ENCODE measurements at regions not wholly inside any gene's neighbourhood (a gene's known extent, or its start where the extent isn't known, plus 50 kb on each side); places are given as distances from the start of the nearest gene placed in this dataset.

DNA sequence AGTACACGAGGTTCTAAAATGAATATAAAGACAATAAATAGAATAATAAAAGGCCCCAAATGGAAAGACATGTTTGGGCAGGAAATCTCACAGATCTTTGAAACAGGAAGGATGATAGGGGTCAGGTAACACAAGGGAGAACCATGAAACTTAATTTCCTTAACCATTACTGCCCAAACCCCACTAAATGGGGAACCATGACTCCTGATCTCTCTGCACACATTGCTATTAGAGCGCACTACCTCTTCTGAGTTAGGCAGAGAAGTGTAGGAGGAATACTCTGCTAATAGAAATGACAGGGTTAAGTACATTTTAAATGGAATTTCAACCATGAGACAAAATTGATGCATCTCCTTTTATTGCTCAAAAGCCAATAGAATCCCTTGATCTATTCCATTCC, 213.7 kb upstream of the SETBP1 start (continued):
- TF ChIP-seq, protein P1, sequence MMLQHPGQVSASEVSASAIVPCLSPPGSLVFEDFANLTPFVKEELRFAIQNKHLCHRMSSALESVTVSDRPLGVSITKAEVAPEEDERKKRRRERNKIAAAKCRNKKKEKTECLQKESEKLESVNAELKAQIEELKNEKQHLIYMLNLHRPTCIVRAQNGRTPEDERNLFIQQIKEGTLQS (CRISPR knock-in tag; conservative IDR thresholded peaks at IDR 0.05) = no peak
- TF ChIP-seq JAZF1 (CRISPR knock-in tag; IDR thresholded peaks at IDR 0.05) = no peak
- TF ChIP-seq TP53 (CRISPR knock-in tag; IDR thresholded peaks at IDR 0.05) = no peak

DNA sequence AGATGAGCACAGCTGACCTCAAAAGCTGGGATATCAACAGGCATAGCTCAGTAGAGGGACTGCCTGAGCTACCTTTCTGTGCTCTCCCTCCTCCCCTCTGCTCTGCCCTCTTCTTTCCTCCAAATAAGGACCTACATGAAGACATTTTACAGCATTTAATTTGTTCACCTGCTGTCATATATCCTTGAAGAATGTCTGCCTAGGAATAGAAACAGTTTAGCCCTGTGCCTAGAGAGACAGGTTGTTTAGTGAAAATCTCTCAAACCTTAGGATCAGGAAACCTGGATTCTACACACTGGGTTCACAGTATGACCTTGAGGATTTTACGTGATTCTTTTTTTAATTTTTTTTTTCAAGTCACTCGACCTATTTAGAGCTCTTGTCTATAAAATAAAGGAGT, 213.0 kb upstream of the SETBP1 start:
- no peak for TF ChIP-seq CREB1 (CRISPR knock-in tag; IDR thresholded peaks at IDR 0.05)
- no peak for TF ChIP-seq PRRX2 (CRISPR knock-in tag; IDR thresholded peaks at IDR 0.05)
- TF ChIP-seq, protein P2, sequence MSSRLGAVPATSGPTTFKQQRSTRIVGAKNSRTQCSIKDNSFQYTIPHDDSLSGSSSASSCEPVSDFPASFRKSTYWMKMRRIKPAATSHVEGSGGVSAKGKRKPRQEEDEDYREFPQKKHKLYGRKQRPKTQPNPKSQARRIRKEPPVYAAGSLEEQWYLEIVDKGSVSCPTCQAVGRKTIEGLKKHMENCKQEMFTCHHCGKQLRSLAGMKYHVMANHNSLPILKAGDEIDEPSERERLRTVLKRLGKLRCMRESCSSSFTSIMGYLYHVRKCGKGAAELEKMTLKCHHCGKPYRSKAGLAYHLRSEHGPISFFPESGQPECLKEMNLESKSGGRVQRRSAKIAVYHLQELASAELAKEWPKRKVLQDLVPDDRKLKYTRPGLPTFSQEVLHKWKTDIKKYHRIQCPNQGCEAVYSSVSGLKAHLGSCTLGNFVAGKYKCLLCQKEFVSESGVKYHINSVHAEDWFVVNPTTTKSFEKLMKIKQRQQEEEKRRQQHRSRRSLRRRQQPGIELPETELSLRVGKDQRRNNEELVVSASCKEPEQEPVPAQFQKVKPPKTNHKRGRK (CRISPR knock-in tag; IDR thresholded peaks at IDR 0.05; ENCODE audit: borderline replicate concordance) = no peak
- TF ChIP-seq, protein P3, sequence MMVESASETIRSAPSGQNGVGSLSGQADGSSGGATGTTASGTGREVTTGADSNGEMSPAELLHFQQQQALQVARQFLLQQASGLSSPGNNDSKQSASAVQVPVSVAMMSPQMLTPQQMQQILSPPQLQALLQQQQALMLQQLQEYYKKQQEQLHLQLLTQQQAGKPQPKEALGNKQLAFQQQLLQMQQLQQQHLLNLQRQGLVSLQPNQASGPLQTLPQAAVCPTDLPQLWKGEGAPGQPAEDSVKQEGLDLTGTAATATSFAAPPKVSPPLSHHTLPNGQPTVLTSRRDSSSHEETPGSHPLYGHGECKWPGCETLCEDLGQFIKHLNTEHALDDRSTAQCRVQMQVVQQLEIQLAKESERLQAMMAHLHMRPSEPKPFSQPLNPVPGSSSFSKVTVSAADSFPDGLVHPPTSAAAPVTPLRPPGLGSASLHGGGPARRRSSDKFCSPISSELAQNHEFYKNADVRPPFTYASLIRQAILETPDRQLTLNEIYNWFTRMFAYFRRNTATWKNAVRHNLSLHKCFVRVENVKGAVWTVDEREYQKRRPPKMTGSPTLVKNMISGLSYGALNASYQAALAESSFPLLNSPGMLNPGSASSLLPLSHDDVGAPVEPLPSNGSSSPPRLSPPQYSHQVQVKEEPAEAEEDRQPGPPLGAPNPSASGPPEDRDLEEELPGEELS (CRISPR knock-in tag; IDR thresholded peaks at IDR 0.05) = no peak
- TF ChIP-seq, protein P4, sequence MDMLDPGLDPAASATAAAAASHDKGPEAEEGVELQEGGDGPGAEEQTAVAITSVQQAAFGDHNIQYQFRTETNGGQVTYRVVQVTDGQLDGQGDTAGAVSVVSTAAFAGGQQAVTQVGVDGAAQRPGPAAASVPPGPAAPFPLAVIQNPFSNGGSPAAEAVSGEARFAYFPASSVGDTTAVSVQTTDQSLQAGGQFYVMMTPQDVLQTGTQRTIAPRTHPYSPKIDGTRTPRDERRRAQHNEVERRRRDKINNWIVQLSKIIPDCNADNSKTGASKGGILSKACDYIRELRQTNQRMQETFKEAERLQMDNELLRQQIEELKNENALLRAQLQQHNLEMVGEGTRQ (CRISPR knock-in tag; IDR thresholded peaks at IDR 0.05) = no peak
- TF ChIP-seq, protein P5, sequence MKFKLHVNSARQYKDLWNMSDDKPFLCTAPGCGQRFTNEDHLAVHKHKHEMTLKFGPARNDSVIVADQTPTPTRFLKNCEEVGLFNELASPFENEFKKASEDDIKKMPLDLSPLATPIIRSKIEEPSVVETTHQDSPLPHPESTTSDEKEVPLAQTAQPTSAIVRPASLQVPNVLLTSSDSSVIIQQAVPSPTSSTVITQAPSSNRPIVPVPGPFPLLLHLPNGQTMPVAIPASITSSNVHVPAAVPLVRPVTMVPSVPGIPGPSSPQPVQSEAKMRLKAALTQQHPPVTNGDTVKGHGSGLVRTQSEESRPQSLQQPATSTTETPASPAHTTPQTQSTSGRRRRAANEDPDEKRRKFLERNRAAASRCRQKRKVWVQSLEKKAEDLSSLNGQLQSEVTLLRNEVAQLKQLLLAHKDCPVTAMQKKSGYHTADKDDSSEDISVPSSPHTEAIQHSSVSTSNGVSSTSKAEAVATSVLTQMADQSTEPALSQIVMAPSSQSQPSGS (CRISPR knock-in tag; IDR thresholded peaks at IDR 0.05; ENCODE audit: borderline replicate concordance, low read depth) = no peak
- no peak for TF ChIP-seq NFE2L1 (CRISPR knock-in tag; IDR thresholded peaks at IDR 0.05)
- TF ChIP-seq, protein P6, sequence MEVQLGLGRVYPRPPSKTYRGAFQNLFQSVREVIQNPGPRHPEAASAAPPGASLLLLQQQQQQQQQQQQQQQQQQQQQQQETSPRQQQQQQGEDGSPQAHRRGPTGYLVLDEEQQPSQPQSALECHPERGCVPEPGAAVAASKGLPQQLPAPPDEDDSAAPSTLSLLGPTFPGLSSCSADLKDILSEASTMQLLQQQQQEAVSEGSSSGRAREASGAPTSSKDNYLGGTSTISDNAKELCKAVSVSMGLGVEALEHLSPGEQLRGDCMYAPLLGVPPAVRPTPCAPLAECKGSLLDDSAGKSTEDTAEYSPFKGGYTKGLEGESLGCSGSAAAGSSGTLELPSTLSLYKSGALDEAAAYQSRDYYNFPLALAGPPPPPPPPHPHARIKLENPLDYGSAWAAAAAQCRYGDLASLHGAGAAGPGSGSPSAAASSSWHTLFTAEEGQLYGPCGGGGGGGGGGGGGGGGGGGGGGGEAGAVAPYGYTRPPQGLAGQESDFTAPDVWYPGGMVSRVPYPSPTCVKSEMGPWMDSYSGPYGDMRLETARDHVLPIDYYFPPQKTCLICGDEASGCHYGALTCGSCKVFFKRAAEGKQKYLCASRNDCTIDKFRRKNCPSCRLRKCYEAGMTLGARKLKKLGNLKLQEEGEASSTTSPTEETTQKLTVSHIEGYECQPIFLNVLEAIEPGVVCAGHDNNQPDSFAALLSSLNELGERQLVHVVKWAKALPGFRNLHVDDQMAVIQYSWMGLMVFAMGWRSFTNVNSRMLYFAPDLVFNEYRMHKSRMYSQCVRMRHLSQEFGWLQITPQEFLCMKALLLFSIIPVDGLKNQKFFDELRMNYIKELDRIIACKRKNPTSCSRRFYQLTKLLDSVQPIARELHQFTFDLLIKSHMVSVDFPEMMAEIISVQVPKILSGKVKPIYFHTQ (CRISPR knock-in tag; IDR thresholded peaks at IDR 0.05) = no peak
- TF ChIP-seq ESRRA (CRISPR knock-in tag; IDR thresholded peaks at IDR 0.05; ENCODE audit: borderline replicate concordance) = no peak
- no peak for TF ChIP-seq FOXP1 (CRISPR knock-in tag; IDR thresholded peaks at IDR 0.05; ENCODE audit: borderline replicate concordance)
- TF ChIP-seq, protein P7, sequence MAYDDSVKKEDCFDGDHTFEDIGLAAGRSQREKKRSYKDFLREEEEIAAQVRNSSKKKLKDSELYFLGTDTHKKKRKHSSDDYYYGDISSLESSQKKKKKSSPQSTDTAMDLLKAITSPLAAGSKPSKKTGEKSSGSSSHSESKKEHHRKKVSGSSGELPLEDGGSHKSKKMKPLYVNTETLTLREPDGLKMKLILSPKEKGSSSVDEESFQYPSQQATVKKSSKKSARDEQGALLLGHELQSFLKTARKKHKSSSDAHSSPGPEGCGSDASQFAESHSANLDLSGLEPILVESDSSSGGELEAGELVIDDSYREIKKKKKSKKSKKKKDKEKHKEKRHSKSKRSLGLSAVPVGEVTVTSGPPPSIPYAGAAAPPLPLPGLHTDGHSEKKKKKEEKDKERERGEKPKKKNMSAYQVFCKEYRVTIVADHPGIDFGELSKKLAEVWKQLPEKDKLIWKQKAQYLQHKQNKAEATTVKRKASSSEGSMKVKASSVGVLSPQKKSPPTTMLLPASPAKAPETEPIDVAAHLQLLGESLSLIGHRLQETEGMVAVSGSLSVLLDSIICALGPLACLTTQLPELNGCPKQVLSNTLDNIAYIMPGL (CRISPR knock-in tag; IDR thresholded peaks at IDR 0.05) = no peak
- TF ChIP-seq ZNF416 (CRISPR knock-in tag; IDR thresholded peaks at IDR 0.05) = no peak
- TF ChIP-seq, protein P8, sequence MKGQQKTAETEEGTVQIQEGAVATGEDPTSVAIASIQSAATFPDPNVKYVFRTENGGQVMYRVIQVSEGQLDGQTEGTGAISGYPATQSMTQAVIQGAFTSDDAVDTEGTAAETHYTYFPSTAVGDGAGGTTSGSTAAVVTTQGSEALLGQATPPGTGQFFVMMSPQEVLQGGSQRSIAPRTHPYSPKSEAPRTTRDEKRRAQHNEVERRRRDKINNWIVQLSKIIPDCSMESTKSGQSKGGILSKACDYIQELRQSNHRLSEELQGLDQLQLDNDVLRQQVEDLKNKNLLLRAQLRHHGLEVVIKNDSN (CRISPR knock-in tag; IDR thresholded peaks at IDR 0.05) = no peak
- TF ChIP-seq ZNF121 (CRISPR knock-in tag; IDR thresholded peaks at IDR 0.05) = no peak
- no peak for TF ChIP-seq SMAD3 (CRISPR knock-in tag; IDR thresholded peaks at IDR 0.05; ENCODE audit: borderline replicate concordance)
- TF ChIP-seq, protein P9, sequence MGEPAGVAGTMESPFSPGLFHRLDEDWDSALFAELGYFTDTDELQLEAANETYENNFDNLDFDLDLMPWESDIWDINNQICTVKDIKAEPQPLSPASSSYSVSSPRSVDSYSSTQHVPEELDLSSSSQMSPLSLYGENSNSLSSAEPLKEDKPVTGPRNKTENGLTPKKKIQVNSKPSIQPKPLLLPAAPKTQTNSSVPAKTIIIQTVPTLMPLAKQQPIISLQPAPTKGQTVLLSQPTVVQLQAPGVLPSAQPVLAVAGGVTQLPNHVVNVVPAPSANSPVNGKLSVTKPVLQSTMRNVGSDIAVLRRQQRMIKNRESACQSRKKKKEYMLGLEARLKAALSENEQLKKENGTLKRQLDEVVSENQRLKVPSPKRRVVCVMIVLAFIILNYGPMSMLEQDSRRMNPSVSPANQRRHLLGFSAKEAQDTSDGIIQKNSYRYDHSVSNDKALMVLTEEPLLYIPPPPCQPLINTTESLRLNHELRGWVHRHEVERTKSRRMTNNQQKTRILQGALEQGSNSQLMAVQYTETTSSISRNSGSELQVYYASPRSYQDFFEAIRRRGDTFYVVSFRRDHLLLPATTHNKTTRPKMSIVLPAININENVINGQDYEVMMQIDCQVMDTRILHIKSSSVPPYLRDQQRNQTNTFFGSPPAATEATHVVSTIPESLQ (CRISPR knock-in tag; IDR thresholded peaks at IDR 0.05) = no peak
- TF ChIP-seq NR3C1 (CRISPR knock-in tag; conservative IDR thresholded peaks at IDR 0.05; ENCODE audit: low read depth) = no peak
- TF ChIP-seq ZNF219 (CRISPR knock-in tag; IDR thresholded peaks at IDR 0.05; ENCODE audit: borderline replicate concordance) = no peak
- no peak for TF ChIP-seq TCF7 (CRISPR knock-in tag; IDR thresholded peaks at IDR 0.05; ENCODE audit: low read depth)
- H3K4me3 Mint-ChIP-seq = no peak overlapping the region
- ATAC-seq (no peak), DNase-seq (ENCODE audit: low spot score) (no peak)
- H3K27me3 Mint-ChIP-seq (ENCODE audit: low read depth) = no peaks in the 10 kb centered on the region
- H3K9me3 Mint-ChIP-seq = no peaks in the 10 kb centered on the region
- H3K36me3 Mint-ChIP-seq = no peaks in the 10 kb centered on the region
- H3K27ac Mint-ChIP-seq = no peak overlapping the region
- CTCF ChIA-PET = no interaction called here
- POLR2A ChIA-PET = no interaction called here
- H3K4me1 Mint-ChIP-seq = peaks cover 6% of the 10 kb centered on the region
